ENCODE measurements at regions not wholly inside any gene's neighbourhood (a gene's known extent, or its start where the extent isn't known, plus 50 kb on each side); places are given as distances from the start of the nearest gene placed in this dataset.

GRCh38 chr2:104444392-104444791 lies 409.5 kb upstream of the POU3F3 start:
- H3K4me3 ChIP-seq (replicated peaks; ENCODE audit: low read depth, low read length) = no peak overlapping the region
- DNase-seq (ENCODE audit: extremely low read depth, low read depth) = no peak
- no peak for TF ChIP-seq CTCF (IDR thresholded peaks at IDR 0.05; ENCODE audit: low read depth, low read length, missing control alignments)

- no peak overlapping the region for H3K4me3 ChIP-seq (replicated peaks; ENCODE audit: low read depth, low read length)
- TF ChIP-seq CTCF (IDR thresholded peaks at IDR 0.05; ENCODE audit: low read depth, low read length, missing control alignments) = no peak
- no peak for DNase-seq (ENCODE audit: extremely low read depth, low read depth)
These were observed 409.0 kb upstream of the POU3F3 start for GRCh38 chr2:104444889-104445288.

GRCh38 chr2:104447831-104448434 lies 406.0 kb upstream of the POU3F3 start:
- H3K4me3 ChIP-seq (replicated peaks; ENCODE audit: low read depth, low read length) = no peak overlapping the region
- TF ChIP-seq CTCF (IDR thresholded peaks at IDR 0.05; ENCODE audit: low read depth, low read length, missing control alignments) = no peak
- DNase-seq (ENCODE audit: extremely low read depth, low read depth) = no peak

GRCh38 chr2:104448661-104449440 lies 405.1 kb upstream of the POU3F3 start:
- TF ChIP-seq CTCF (IDR thresholded peaks at IDR 0.05; ENCODE audit: low read depth, low read length, missing control alignments) = no peak
- H3K4me3 ChIP-seq (replicated peaks; ENCODE audit: low read depth, low read length) = no peak overlapping the region
- DNase-seq (ENCODE audit: extremely low read depth, low read depth) = no peak

- no peak for TF ChIP-seq CTCF (IDR thresholded peaks at IDR 0.05; ENCODE audit: low read depth, low read length, missing control alignments)
- H3K4me3 ChIP-seq (replicated peaks; ENCODE audit: low read depth, low read length) = no peak overlapping the region
- no peak for DNase-seq (ENCODE audit: extremely low read depth, low read depth)
These were observed 401.4 kb upstream of the POU3F3 start for GRCh38 chr2:104452558-104452957.

- no peak for DNase-seq (ENCODE audit: extremely low read depth, low read depth)
- no peak overlapping the region for H3K4me3 ChIP-seq (replicated peaks; ENCODE audit: low read depth, low read length)
- TF ChIP-seq CTCF (IDR thresholded peaks at IDR 0.05; ENCODE audit: low read depth, low read length, missing control alignments) = no peak
These were observed 391.2 kb upstream of the POU3F3 start for GRCh38 chr2:104462731-104463130.

All from HFF-Myc (cell line).